Suppressor macrophage treated with lipopolysaccharide for 1 hour (primary cell): ENCODE measurements at regions not wholly inside any gene's neighbourhood (a gene's known extent, or its start where the extent isn't known, plus 50 kb on each side); places are given as distances from the start of the nearest gene placed in this dataset.
A peak's percentile ranks its signal among the peaks of the same experiment; 100 is the strongest.
"Not testable (repeated sequence)": the region's sequence is repeated elsewhere in the genome, so short reads cannot be mapped to it uniquely, and the experiment has no call there.

Experiments
- DNase-seq, 3 donors: peaks; one replicate each; pipeline ENCODE4 v3.0.0-alpha.2; 2020 to 2022

- DNase-seq: no peak
Observed at GRCh38 chr14:97077687-97078086, 280.5 kb downstream of the VRK1 start.

- DNase-seq: peak; percentile 16 to 36 (median 32)
Observed at GRCh38 chr14:97080991-97081390, 283.8 kb downstream of the VRK1 start.

- no peak for DNase-seq
Observed at GRCh38 chr14:97095269-97095668, 298.1 kb downstream of the VRK1 start.

GRCh38 chr14:97097296-97097695 is 300.1 kb downstream of the VRK1 start:
- DNase-seq: no peak

- DNase-seq: peak in 1 of 3 donors; percentile 2
Observed at GRCh38 chr14:97100306-97100705, 303.1 kb downstream of the VRK1 start.

- no peak for DNase-seq
Observed at GRCh38 chr14:97101561-97101960, 304.4 kb downstream of the VRK1 start.

- DNase-seq: no peak
Observed at GRCh38 chr14:97104029-97104428, 306.8 kb downstream of the VRK1 start.

- DNase-seq: no peak
Observed at GRCh38 chr14:97106166-97106565, 309.0 kb downstream of the VRK1 start.

- DNase-seq: no peak
Observed at GRCh38 chr14:97106609-97107008, 309.4 kb downstream of the VRK1 start.

- DNase-seq: no peak
Observed at GRCh38 chr14:97107080-97107479, 309.9 kb downstream of the VRK1 start.

GRCh38 chr14:97107760-97108159 is 310.6 kb downstream of the VRK1 start:
- no peak for DNase-seq

- DNase-seq: no peak
Observed at GRCh38 chr14:97109234-97109633, 312.1 kb downstream of the VRK1 start.

GRCh38 chr14:97113339-97113738 is 316.2 kb downstream of the VRK1 start:
- no peak for DNase-seq

- no peak for DNase-seq
Observed at GRCh38 chr14:97116546-97116945, 319.4 kb downstream of the VRK1 start.

- DNase-seq: no peak
Observed at GRCh38 chr14:97117693-97118092, 320.5 kb downstream of the VRK1 start.

GRCh38 chr14:97120204-97120603 is 323.0 kb downstream of the VRK1 start:
- DNase-seq: no peak

- no peak for DNase-seq
Observed at GRCh38 chr14:97120611-97121031, 323.4 kb downstream of the VRK1 start.

- no peak for DNase-seq
Observed at GRCh38 chr14:97129639-97130038, 332.5 kb downstream of the VRK1 start.

GRCh38 chr14:97135847-97136246 is 338.7 kb downstream of the VRK1 start:
- not testable (repeated sequence) for DNase-seq

- no peak for DNase-seq
Observed at GRCh38 chr14:97137705-97138104, 340.5 kb downstream of the VRK1 start.

GRCh38 chr14:97138801-97139200 is 341.6 kb downstream of the VRK1 start:
- no peak for DNase-seq

- DNase-seq: no peak
Observed at GRCh38 chr14:97143011-97143410, 345.8 kb downstream of the VRK1 start.

- no peak for DNase-seq
Observed at GRCh38 chr14:97143456-97143855, 346.3 kb downstream of the VRK1 start.

- not testable (repeated sequence) for DNase-seq
Observed at GRCh38 chr14:97148021-97148420, 350.8 kb downstream of the VRK1 start.

GRCh38 chr14:97149775-97150174 is 352.6 kb downstream of the VRK1 start:
- DNase-seq: no peak

- DNase-seq: no peak
Observed at GRCh38 chr14:97153527-97153926, 356.3 kb downstream of the VRK1 start.
